Stomach (tissue), 8 donors: ENCODE measurements at regions not wholly inside any gene's neighbourhood (a gene's known extent, or its start where the extent isn't known, plus 50 kb on each side); places are given as distances from the start of the nearest gene placed in this dataset.

Source experiments
- DNase-seq, 2 donors: peaks; one replicate each; pipeline versions ENCODE4 v3.0.0 to v3.0.0-alpha.2; 2013 to 2019
- H3K27ac ChIP-seq, 5 donors: fragments of 200-600 bp in 4 of 5; sonication (generic) in 4 of 5; one replicate each; pipeline ENCODE4 v1.5.1; 2013 to 2019; ENCODE audit warnings: mild to moderate bottlenecking in 1 of 5, moderate library complexity in 1 of 5
- H3K27me3 ChIP-seq, 3 donors: fragments of 200-600 bp; sonication (generic); one replicate each; pipeline ENCODE4 v1.5.1; 2017 to 2019; ENCODE audit warnings: mixed run types in 1 of 3
- H3K36me3 ChIP-seq, 4 donors: fragments of 200-600 bp; sonication (generic); 1 replicate in 3 of 4; 2 replicates in 1 of 4; pipeline ENCODE4 v1.5.1; 2016 to 2019
- H3K4me1 ChIP-seq, 4 donors: fragments of 200-600 bp; sonication (generic); one replicate each; pipeline ENCODE4 v1.5.1; 2016 to 2019
- H3K4me3 ChIP-seq, 4 donors: fragments of 200-600 bp; sonication (generic) in 3 of 4; one replicate each; pipeline ENCODE4 v1.5.1; 2016 to 2019; ENCODE audit warnings: mild to moderate bottlenecking in 1 of 4
- H3K9me3 ChIP-seq, 4 donors: fragments of 200-600 bp; sonication (generic); one replicate each; pipeline ENCODE4 v1.5.1; 2016 to 2019
- EP300 ChIP-seq: sonication (generic); formaldehyde crosslinking; IDR thresholded peaks from one replicate; pipeline ENCODE4 v1.6.1; 2017; ENCODE audit warnings: antibody characterized with exemption
- POLR2A ChIP-seq, 4 donors: fragments of 450-650 bp; IDR thresholded peaks; one replicate each; pipeline ENCODE4 v1.6.1; 2016; ENCODE audit warnings: antibody characterized with exemption in 4 of 4, control low read depth in 2 of 4, mild to moderate bottlenecking in 1 of 4, moderate library complexity in 1 of 4
- POLR2AphosphoS5 ChIP-seq, 3 donors: sonication (generic); formaldehyde crosslinking; IDR thresholded peaks; one replicate each; pipeline ENCODE4 v1.6.1; 2016; ENCODE audit warnings: antibody characterized with exemption in 3 of 3
- WGBS, 5 donors: extraction: QIAGEN DNeasy Blood & Tissue Kit in 3 of 5; methylation state at CpG; one replicate each; pipeline versions ENCODE4 v1.1.5 to v1.1.7; 2013 to 2018; 5-methylcytosine and 5-hydroxymethylcytosine counted together
- intact Hi-C: fragments of 100-400 bp; cut with DNase I; formaldehyde crosslinking; loops from one replicate; pipeline ENCODE4 v1.15.1; 2023; ENCODE audit warnings: low total_unique reads
- TF ChIP-seq, protein P1 (sequence below), 7 experiments: fragments of 450-650 bp in 4 of 7; fragments of 200-600 bp in 3 of 7; sonication (generic) in 3 of 7; IDR thresholded peaks; one replicate each; pipeline ENCODE4 v1.5.1; 2016 to 2019; ENCODE audit warnings: antibody characterized with exemption in 7 of 7, control low read depth in 2 of 7, mild to moderate bottlenecking in 1 of 7
- donor health status: healthy with polysubstance abuse.
- donor health status: Bipolar disorder and iron deficiency.
- donor health status: healthy.

DNA sequence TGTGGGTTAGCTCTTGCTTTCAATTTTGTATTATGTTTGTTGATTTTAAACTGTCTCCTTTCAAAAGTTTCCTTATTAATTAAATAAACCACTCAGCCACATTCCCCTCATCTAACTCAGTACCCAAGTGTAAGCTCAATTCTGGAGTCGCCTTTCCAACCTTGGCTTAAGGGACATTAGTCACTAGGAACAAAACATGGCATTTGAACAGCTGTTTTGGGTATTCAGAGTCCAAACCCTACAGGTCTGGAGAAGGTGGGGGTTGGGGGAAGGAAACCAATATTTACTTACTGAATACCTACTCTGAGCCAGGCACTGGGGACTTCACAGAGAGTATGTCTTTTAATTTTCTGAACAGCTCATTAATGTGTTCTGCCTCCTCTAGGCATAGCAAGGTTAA, 117.2 kb upstream of the JUN start:
- 58 to 87% (median 75%) methylated on average over 1 of the region's 1 CpG for WGBS, 5 donors
- no peaks in the 10 kb centered on the region for H3K9me3 ChIP-seq
- H3K27ac ChIP-seq, result peak overlapping the region in 3 of 5 donors; percentile 76 to 98 (median 98)
- no peak for TF ChIP-seq POLR2AphosphoS5 (IDR thresholded peaks at IDR 0.05)
- no peak for TF ChIP-seq POLR2A (IDR thresholded peaks at IDR 0.05)
- TF ChIP-seq, protein P1, sequence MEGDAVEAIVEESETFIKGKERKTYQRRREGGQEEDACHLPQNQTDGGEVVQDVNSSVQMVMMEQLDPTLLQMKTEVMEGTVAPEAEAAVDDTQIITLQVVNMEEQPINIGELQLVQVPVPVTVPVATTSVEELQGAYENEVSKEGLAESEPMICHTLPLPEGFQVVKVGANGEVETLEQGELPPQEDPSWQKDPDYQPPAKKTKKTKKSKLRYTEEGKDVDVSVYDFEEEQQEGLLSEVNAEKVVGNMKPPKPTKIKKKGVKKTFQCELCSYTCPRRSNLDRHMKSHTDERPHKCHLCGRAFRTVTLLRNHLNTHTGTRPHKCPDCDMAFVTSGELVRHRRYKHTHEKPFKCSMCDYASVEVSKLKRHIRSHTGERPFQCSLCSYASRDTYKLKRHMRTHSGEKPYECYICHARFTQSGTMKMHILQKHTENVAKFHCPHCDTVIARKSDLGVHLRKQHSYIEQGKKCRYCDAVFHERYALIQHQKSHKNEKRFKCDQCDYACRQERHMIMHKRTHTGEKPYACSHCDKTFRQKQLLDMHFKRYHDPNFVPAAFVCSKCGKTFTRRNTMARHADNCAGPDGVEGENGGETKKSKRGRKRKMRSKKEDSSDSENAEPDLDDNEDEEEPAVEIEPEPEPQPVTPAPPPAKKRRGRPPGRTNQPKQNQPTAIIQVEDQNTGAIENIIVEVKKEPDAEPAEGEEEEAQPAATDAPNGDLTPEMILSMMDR (IDR thresholded peaks at IDR 0.05), result no peak
- TF ChIP-seq EP300, result no peak
- no peaks in the 10 kb centered on the region for H3K27me3 ChIP-seq
- peaks cover 37 to 84% (median 63%) of the 10 kb centered on the region in 4 donors for H3K4me1 ChIP-seq
- H3K36me3 ChIP-seq, result no peaks in the 10 kb centered on the region
- intact Hi-C loops, result no loop called here
- no peak for DNase-seq
- H3K4me3 ChIP-seq, result no peak overlapping the region

DNA sequence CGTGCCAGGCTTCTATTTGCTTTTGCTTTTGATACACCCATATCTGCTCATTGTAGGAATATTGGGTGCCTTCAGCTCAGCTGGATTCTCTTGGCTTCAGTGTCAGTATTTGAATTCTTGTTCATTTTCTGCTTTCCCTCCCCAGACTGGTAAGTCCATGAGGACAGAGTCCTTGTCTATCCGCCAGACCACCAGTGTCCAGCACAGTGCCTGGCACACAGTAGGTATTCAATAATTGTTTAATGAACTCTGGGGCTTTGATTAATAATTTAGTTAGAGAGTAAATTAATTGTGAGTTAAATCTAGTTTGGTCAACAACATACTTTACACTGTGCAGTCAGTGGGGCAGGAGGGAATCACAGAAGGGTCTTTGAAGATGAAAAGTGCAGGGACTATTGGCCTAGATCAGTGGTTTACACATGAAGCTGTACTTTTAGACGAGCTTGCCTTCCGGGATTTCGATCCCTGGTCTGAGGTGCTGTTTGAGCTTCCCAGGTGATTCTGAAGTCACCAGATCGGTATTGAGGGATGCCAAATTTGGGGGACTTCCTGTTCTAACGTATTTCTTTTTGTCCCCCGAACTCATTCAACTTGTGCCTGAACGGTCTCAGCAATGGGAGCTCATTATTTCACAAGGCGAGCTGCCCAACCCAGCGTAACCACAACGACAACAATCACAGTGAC, 119.1 kb upstream of the JUN start:
- WGBS, 5 donors, result 10 to 22% (median 17%) methylated on average over 12 of the region's 12 CpGs
- intact Hi-C loops, result no loop called here
- H3K4me1 ChIP-seq, result peaks cover 26 to 65% (median 47%) of the 10 kb centered on the region in 4 donors
- H3K27me3 ChIP-seq, result no peaks in the 10 kb centered on the region
- no peaks in the 10 kb centered on the region for H3K36me3 ChIP-seq
- no peak for TF ChIP-seq EP300
- TF ChIP-seq, protein P1 (IDR thresholded peaks at IDR 0.05), result no peak
- TF ChIP-seq POLR2A (IDR thresholded peaks at IDR 0.05), result no peak
- no peak for TF ChIP-seq POLR2AphosphoS5 (IDR thresholded peaks at IDR 0.05)
- H3K9me3 ChIP-seq, result no peaks in the 10 kb centered on the region
- peak overlapping the region; percentile 96 to 98 (median 98) for H3K27ac ChIP-seq
- DNase-seq, result no peak
- peak overlapping the region; percentile 39 to 52 (median 46) for H3K4me3 ChIP-seq

DNA sequence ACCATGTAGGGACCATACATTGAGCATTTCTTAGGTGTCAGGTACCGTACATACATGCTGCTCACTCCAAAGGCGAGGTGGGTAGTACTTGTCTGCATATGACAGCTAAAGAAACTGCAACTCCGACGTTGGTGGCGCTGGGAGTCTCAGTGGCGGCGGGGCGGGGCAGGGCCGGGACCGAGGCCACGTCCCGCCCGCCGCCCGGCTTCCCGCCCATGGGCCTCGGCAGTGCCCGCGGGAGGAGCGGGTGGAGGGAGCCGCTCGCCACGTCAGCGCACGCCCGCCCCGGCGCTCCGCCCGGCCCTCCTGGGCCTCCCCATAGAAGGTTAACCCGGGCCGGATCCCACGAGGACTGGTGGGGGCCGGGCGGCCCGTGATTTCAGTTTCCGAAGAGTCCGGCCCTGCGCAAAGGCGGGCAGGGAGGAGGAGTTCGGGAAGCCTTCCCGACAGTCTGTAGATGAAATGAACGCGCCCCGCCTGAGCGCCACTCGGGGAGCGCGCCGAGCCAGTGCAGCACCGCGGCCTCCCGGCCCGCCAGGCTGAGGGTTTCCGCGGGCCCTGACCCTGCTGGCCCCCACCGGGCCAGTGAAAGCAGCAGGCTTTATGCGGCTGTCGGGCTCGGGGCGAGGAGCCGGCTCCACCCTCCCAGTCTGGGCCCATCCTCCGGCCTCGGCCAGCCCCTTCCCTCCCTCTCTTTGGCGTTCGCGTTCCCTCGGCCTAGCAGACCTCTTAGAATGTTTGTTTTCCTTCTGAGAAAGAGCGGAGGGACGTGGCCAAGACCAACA, 119.9 kb upstream of the JUN start:
- Histone ChIP-seq H3K27me3 (no peaks in the 10 kb centered on the region), H3K9me3 (no peaks in the 10 kb centered on the region), H3K4me1 (peaks cover 20 to 59% (median 41%) of the 10 kb centered on the region in 4 donors), H3K27ac (peak overlapping the region; percentile 96 to 98 (median 98)), H3K4me3 (peak overlapping the region; percentile 39 to 52 (median 46)), H3K36me3 (no peaks in the 10 kb centered on the region)
- intact Hi-C loops, result no loop called here
- WGBS, 5 donors, result 0 to 1% (median 1%) methylated on average over 18 to 70 of the region's 70 CpGs
- TF ChIP-seq POLR2A (IDR thresholded peaks at IDR 0.05) (peak in 2 of 4 donors; percentile 33 to 64), POLR2AphosphoS5 (IDR thresholded peaks at IDR 0.05) (peak; percentile 85 to 94 (median 92)), EP300 (no peak)
- TF ChIP-seq, protein P1 (IDR thresholded peaks at IDR 0.05), result no peak
- DNase-seq, result peak; percentile 95 to 96

DNA sequence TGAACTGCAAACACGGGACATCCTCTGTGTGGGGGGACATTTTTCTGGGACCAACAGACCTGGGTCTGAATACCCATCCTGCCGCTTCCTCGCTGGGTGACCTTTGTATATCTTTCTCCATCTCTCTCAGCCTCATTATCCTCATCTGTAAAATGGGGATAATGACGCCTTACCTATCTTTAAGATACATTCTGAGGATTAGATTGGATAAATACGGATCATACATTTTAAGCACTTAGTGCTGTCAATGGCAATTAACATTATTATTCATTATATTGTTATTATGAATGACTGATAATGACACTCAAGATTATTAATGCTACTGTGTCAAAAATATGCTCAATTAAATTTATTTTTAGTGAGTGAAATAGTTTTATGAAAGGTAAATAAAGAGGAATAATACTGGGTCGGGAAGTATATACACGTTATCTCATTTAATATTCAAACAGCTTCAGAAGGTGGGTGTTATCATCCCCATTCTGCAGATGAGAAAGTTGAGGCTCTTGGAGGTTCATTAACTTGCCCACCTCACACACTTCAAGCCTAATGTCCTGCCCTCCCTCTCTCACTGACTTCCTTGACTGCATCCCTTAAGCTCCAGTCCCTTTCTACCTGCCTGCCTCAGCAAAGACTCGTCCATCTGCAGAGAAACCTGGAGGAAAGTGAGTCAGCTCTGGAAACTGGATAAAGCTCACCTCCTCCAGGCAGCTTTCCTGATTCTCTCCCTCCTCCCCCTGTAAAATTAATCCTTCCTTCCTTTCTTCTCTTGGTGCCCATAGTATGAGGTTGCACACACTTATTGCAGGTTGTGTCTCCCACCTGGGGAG, 120.7 kb upstream of the JUN start:
- Histone ChIP-seq H3K9me3 (no peaks in the 10 kb centered on the region), H3K27me3 (no peaks in the 10 kb centered on the region), H3K4me3 (peak overlapping the region; percentile 39 to 52 (median 46)), H3K27ac (peak overlapping the region; percentile 96 to 98 (median 98)), H3K4me1 (peaks cover 12 to 59% (median 33%) of the 10 kb centered on the region in 4 donors), H3K36me3 (no peaks in the 10 kb centered on the region)
- WGBS, 5 donors, result 39 to 51% (median 42%) methylated on average over 8 of the region's 8 CpGs
- no peak for TF ChIP-seq POLR2AphosphoS5 (IDR thresholded peaks at IDR 0.05)
- no peak for TF ChIP-seq POLR2A (IDR thresholded peaks at IDR 0.05)
- TF ChIP-seq, protein P1 (IDR thresholded peaks at IDR 0.05), result no peak
- TF ChIP-seq EP300, result no peak
- no peak for DNase-seq
- intact Hi-C loops, result no loop called here
